ENCODE measurements at regions not wholly inside any gene's neighbourhood (a gene's known extent, or its start where the extent isn't known, plus 50 kb on each side); places are given as distances from the start of the nearest gene placed in this dataset.

DNA sequence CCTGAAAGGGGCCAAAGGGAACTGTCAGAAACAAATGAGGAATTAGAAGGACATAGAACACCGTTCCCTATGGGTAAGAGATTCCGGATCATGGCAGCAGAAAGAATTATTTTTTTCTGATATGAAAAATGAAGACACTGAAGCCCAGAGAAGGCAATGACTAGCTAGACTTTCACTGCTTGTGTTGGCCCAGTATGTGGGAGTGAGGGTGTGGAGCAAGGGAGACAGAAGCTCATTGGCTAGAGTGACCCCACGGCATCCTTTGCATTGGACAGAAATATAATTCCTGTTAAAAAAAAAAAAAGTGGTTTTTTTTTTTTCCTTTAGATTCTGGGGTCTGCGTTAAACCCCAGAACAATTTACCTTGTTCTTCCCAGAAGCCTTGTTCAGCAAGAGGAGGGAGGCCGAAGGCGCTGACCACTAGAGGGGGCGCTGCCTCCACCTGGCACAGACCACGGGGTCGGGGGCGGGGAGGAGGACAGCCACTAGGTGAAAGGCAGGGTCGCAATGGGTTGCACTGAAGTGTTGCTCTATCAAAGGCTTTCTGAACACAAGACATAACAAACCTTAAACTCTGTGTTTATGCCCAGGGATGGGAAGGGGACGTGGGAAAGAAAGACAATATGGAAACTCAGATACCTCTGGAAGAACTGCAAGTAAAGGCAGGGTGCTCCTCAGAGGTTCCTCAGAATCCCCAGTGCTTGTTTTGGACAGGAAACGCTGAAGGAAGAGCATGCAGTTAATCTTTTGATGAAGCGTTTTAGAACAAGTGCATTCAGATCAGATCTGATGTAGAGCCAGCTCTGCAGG, 156.8 kb downstream of the KCNA5 start:
- no peak for DNase-seq

DNA sequence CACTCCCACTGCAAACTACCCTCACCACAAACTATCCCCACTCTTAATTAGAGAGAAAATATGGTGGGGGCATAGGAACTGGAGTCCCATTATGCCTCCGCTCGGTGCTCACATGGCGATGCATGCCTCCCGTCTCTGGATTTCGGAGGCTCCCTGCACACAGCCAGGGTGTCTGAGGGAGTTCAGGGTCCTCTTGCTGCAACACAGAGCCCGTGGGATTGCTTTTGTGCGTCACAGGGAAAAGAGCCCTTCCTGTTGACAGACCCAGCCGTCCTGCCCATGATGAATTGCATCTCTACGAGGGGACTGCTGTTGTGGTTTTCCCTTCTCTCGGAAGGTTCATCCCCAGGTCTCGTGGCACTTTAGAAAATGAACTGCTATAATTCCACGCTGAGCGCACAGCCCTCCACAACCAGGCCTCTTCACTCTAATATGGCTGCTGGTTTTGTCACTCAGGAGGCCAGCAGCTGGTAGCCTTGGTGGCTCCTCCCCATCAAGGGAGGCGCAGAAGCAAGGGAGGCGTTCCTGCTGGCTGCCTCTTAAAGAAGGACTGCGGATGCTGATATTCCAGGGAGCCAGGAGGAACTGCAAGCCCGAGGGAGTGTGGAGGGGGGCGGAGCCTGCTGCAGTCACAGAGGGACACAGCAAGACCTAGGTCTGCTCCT, 158.0 kb downstream of the KCNA5 start:
- DNase-seq, result no peak

DNA sequence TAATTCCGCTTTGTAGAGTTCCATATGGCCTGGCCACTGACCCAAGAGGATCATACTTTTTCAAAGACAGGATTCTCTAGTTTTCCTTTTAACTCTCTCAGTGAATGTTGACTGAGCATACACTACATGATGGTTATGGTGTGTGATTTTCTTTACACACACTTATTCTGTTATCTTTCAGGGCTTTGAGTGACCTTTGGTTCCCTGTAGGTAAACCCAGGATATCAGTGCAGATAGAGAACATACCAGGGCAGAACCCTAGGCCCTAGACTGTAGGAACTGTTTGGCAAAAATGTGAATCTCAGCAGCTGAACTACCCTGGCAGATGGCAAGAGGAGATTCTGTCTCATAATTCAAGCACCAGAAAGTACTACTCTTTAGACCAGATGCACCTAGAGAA, 159.6 kb downstream of the KCNA5 start:
- DNase-seq, result no peak

DNA sequence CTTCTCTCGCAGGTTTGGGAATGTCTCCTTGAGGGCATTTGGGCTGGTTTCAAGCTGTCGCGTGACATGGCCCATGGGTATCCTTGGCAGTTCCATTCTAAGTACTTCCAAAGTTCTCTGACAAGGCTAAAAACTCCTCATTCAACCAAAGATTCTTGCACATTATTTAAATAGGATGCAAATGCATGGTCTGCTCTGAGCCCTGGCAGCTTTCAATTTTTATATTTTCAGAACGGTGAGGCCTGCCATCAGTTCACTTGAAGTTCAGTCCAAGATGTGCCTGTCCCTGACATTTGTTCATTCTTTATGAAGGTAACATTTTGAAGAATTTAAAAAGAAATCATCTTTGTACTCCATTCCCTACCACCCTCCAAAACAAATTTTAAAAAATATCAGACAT, 160.0 kb downstream of the KCNA5 start:
- no peak for DNase-seq

DNA sequence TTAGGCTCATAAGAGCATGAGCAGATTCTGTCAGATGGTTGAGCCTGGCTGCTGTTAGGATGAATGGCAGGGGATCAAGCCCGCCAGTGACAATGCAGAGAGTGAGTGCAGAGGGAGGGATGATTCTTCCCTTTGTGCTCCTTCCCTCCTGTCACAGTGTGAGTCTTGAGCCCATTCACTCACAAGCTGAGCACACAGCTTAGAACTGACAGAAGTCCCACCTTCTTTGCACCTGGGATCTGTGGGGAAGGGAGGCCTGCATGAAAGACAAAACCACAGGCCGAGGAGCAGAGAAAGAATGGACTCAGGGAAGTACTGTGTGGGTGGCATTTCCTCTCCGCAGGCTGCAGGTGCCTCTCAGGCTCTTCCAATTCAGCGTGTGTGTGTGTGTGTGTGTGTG, 160.6 kb downstream of the KCNA5 start:
- DNase-seq, result no peak

DNA sequence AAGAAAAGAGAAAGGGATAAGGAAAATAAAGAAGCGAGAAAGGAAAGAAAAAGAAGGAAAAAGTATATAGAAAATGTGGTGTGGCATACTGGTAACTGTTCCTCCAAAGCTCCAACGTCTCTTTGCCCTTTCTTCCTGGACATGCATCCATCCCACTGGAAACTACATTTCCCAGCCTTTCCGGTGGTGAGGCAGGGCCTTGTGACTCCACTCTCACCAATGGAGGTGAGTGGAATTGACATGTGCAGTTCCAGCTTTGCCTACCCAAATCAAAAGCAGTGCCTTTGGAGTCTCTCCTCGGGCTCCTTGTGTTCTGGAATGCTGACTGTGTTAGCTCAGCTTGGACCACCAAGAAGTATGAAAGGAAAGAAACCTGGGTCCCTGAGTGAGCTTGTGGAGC, 161.2 kb downstream of the KCNA5 start:
- no peak for DNase-seq

DNA sequence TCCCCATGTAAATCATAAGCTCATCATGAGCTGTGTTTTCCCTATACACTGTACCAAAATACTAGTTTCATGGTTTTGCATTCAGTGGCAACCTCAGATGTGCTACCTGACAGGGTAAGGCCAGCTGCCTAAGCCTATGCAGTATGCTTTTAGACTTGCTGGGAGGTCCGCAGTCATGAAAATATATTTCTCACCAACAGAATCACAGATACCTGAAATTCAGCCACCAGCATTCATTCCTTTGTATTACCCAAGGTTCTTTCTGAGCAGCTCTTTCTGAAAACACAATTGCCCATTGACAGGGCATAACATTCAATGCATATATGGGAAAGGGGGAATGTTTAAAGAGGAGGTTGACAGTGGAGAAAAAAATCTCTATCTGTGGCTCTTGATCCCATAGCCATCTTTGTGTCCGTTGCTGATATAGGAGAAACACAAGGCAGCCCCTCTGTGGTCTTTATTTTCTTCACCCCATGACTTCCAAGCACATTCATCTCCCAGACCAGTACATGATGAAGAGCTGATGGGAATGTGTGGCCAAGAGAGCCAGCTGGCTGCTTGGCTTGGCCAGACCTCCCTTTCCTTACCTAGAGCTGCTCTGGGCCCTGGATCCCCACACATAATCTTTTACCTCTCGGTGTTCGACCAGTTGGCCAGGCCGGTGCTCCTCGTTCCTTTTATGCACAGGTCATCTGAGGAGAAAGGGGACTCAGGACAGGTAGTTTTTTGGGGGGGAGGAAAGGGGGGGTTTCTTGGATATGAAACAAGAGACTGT, 162.9 kb downstream of the KCNA5 start:
- no peak for DNase-seq

DNA sequence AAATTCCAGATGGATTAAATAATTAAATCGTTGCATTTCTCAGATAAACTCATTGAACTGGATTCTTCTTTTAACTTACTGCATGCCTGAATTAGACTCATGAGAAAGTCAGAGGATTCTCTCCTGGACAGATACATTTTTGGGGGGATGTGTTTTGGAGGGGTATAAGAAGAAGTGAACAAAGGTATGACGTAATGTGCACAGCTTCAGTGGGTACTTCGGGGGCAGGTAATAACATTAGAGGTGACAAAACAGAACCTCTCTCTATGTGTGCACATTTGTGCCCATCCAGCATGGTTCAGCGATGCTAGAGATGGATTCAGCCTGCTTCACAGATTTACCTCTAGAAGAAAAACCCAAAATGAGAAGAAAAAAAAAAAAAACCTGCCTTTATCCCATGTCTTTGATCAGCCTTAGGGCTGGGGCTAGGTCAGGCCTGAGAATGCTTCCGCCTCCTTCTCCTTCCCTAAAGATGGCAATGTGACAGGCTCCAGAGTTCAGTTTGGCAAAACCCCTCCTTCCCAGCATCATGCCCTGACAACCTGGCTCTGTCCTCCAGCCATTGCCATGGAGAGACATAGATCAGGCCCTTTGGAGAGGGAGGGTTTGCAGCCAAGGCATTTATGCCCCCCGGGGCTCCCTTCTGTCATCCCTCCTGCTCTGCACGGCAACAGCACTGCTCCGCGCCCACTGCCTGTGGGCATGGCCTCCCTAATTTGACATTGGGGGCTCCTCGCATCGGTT, 166.7 kb downstream of the KCNA5 start:
- DNase-seq, result no peak

DNA sequence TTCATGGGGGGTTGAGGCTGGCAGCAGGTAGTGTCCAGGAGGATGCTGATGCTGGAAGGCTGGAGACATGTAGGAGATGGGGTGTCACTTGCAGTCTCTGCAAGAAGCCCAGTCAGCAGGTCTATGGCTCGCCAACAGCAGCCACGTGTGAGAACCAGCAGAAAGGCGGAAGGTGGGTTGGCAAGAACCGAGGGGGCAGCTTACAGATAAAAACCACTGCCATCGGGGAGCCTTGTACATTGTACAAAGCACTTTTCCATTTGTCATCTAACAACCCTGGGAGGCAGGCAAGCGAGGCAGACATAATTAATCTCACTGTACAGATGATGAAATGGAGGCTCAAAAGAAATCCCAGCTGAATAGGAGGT, 167.2 kb downstream of the KCNA5 start:
- no peak for DNase-seq

DNA sequence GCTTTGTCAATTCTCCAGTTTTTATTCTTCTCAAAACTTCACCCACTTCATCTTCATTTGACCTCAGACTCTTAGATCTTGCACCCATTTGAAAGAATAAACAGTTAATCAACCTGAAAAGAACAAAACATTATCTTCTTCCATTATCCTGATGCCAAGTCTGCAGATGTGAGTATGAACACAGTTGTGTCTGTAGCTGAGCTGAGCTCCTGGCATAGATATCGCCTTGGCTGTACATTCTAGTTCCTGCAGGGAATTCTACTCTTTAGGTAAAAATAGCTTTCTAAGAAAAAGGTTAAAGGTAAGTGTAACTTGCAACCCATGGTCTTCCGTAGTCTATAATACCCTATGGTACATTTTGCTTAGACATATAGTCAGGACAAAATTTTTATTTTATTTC, 169.7 kb downstream of the KCNA5 start:
- no peak for DNase-seq

DNA sequence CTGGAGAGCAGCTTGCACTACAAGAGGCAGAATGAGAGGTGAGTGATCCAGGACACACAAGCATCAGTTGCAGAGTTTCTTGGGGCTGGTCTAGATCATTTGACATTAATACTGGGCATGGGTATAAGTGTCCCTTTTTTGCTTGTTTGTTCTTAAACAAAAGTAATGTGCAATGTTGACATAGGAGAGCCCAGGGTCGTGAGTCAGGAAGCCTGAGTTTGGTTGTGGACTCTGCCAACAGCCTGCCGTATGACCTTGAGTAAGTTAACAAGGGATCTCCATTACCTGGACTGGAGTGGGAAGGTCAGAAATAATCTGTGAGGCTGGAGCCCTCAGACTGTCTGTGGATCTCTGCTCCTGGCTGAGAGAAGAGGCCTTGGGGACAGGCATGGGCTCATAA, 170.3 kb downstream of the KCNA5 start:
- no peak for DNase-seq

DNA sequence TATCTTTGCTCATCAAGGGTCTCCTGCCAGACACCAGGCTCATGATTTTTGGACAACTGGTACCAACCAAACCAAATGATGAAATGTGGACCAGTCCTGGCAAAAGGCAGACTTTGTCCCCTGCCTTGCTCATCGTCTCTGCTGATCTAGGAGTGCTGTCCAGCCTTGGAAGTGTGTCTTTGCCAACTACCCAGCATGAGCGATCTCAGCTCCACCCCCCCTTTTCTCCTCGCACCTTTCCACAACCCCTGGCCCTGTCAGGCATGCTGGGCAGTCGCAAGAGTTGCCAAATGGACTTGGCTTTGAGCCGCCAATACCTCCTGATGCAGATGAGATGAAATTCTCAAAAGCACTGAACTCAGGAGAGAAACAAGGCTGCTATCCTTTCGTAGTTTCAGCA, 174.3 kb downstream of the KCNA5 start:
- no peak for DNase-seq

DNA sequence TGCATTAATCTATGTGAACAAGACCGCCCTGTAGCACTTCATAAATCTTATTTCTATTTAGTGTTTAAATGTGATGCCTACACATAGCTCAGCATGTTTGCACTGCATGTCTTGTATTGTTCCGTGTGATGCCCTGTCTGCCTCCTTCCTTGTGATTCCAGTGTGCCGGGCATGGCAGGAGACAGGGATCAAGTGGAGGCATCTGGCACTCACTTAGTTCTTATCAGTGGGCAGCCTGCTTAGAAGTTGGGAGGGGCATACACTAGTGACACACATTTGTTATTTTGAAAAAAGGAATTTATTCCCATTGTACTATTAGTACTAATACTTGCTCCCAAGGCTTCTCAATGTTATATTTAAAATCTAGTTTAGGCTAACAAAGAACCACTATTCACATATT, 176.4 kb downstream of the KCNA5 start:
- DNase-seq, result no peak

DNA sequence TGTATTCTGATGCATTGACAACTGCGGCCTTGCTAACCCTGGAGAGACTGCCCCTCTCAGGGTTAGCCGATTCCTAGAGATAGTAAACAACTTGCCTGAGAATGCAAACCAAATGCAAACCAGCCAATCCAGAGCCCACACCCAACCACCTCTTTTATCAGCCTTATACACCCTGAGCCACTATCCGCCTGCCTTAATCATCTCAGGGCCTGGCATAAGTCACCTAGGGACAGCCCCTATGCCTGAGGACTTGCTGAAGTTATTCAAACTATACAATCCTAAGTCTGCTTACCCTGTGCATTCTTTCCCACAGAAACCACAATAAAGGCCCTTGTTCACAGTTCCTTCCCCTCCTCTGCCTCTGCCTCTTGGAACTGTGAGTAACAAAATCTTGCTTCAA, 177.2 kb downstream of the KCNA5 start:
- DNase-seq, result no peak

DNA sequence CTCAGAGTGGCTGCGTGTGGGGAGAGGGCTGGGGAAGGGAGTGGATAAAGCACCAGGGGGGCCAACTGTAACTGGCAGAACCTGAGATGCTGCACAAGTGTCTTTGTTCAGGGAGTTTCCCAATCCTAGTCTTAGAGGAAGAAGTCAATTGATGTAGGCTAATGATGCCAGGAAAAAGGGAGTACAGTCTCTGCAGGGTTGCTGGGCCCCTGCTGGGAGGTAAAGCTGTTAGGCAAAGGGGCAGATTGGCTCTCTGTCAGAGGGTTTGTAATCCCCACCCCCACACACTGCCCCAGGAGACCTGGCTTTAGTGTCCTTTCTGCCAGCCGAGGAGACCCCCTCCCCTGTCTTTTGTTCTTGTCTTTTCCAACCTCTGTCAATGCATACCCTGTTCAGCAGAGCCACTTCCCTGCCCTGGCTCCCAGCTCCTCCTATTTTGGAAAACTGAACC, 178.4 kb downstream of the KCNA5 start:
- DNase-seq, result no peak

DNA sequence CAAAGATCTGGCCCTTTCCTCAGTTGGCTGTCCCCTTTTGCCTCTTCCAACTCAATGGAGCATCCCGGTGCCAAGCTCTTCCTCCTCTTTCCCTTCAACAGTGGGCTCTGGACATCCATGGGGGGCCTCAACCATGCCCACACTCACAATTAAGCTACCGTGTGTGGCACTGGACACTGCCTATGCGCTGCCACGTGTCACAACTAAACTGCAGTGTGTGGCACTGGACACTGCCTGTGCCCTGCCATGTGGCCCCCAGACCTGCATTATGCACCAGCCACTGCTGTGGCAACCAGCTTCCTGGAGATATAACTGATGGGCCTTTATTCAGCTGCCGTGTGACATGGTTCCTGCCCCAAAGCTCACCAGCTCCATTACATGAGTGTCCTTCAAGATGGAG, 179.1 kb downstream of the KCNA5 start:
- DNase-seq, result no peak

DNA sequence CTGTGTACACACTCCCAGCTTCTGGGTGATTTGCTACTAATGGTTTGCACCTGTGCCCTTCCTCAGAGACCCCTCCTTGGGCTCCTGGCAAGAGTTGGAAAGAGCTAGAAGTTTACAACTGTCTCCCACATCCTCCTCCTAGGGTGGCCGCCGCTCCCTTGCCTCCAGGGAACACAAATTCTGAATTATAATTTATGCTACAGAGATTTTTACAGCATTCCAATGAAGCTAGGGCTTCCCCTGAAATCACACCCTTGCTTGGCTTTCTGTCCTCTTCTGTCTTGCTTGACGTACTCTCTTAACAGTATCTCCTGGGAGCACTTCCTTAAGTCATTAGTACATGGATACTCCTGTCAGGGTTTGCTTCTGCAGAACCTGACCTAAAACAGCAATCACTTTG, 180.2 kb downstream of the KCNA5 start:
- DNase-seq, result no peak

DNA sequence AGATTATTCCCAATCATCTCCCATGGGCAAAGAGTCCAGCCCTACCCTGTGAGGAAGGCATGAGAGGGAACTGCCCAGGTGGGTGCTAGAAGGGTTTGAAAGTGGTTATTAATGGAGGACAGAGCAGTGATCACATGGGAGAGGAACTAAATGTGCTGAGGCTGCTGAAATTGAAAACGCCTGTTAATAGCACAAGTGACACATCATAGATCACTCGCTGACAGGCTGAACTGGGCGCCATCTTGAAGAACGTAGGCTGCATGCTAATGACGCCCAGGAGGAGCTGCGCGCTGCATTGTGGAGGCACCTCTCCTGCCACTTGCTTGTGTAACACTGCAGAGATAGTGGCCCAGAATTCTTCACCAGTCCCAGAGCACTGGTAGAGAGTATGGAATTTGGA, 182.9 kb downstream of the KCNA5 start:
- no peak for DNase-seq

DNA sequence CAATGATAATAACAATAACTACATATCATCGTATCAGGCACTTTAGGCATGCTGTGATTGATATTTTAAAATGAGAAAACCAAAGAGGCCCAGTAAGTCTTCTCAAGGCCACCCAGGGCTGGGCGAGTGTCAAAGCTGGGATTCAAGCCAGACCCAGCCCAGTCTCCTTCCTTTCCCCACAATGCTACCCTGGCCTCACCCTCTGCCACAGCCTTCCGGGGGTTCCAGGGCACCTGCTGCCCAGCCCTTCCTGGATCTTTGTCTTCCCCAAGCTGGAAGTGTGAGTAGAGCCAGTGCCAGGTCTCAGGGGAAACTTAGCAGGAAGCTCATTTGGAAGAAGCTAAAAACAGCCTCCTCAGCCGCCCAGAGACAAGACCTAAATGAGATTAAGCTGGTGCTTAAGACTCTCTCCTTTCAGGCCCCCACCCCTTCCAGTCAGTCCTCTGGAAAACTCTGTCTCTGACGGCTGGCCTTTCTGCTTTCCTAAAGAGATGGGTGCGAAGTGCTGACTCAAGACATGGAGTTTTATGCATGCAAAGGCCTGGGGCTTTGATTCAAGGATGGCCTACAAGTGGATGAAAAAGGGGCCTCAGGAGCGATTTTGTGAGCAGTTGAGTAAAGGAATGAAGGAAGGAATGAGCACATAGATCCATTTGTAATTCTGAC, 184.2 kb downstream of the KCNA5 start:
- DNase-seq, result no peak

DNA sequence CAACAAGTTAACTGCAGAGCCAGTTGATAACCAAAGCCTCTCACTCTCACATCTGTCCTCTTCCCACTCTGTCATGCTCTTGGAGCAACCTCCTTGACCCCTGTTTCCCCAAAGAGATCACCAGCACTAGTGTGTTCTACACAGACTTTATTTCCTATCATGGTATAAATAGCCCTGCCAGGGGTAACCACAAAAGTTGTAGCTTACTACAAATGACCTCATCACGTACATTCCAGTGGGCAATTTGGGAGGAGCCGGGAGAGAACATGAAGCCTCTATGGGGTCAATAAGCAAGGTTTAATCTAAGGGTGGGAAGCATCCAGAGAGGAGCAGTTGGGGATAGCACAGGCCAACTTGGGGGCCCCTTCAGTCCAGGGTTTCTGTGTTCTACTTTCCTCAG, 186.5 kb downstream of the KCNA5 start:
- no peak for DNase-seq

DNA sequence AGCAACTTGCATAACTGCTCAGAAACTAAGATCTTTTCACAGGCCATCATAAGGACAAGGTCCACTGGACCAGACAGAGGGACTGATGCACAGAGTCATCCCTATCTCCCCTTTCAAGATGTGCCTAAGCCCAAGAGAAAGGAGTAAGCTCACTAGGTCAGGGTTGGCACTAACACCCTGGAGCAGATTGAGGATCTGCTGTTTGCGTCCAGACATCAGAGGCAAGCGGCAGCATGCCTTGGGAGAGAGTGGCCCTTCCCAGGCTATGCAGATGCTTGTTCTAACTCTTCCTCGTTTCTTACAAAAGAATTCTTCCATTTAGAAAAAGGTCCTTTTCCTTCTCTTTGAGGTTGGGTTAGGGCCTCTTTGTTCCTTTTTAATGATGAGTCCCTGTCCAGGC, 187.2 kb downstream of the KCNA5 start:
- DNase-seq, result no peak

DNA sequence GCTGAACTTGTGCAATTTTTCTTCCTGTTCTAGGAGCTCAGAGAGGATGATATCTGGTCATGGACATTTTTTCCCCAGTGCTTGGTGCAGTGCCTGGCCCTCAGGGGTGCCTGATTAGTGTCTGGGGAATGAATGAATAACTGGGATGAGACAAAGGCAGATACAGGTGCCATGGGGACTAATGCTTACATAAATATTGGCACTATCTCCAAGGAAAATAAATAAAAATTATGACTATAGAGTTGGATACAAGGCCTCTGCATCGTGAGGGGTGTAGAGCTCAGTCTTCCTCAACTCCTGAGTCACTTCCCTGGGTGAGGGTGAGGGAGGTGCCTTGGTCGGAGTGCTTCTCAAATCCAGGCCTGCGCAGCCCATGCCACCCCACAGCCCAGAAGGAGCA, 188.6 kb downstream of the KCNA5 start:
- DNase-seq, result no peak

Measured in NCI-H748 treated with DMSO at 0.1 percent for 48 hours (cell line).